ENCODE measurements at regions not wholly inside any gene's neighbourhood (a gene's known extent, or its start where the extent isn't known, plus 50 kb on each side); places are given as distances from the start of the nearest gene placed in this dataset.

DNA sequence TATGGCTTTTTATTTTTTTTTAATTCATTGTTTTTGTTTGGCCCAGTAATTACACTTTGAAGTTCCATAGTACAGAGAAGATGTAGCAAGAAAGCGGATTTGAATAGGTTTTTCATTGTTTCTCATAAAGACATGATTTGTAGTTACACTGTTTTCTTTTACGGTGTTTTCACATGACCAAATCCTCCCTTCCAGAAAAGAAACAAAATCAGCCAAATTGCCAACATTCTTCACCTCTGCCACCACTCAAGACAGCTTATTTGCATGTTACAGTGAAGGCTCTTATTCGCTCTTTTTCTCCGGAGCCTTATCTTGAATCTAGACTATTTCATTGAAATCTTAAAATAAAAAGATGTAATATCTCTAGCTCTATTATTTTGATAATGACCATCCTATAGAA lies 50.9 kb upstream of the KCNH5 start:
- Histone ChIP-seq H3K9me3 (no peaks in the 10 kb centered on the region), H3K4me3 (no peak overlapping the region), H3K4me1 (no peaks in the 10 kb centered on the region), H3K27me3 (no peaks in the 10 kb centered on the region), H3K36me3 (no peaks in the 10 kb centered on the region), H3K27ac (replicated peaks in 1 of 4) (no peak overlapping the region)
- no peak for DNase-seq (ENCODE audit: extremely low spot score)
- TF ChIP-seq, protein P1, sequence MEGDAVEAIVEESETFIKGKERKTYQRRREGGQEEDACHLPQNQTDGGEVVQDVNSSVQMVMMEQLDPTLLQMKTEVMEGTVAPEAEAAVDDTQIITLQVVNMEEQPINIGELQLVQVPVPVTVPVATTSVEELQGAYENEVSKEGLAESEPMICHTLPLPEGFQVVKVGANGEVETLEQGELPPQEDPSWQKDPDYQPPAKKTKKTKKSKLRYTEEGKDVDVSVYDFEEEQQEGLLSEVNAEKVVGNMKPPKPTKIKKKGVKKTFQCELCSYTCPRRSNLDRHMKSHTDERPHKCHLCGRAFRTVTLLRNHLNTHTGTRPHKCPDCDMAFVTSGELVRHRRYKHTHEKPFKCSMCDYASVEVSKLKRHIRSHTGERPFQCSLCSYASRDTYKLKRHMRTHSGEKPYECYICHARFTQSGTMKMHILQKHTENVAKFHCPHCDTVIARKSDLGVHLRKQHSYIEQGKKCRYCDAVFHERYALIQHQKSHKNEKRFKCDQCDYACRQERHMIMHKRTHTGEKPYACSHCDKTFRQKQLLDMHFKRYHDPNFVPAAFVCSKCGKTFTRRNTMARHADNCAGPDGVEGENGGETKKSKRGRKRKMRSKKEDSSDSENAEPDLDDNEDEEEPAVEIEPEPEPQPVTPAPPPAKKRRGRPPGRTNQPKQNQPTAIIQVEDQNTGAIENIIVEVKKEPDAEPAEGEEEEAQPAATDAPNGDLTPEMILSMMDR (IDR thresholded peaks at IDR 0.05): no peak
- TF ChIP-seq POLR2A (IDR thresholded peaks at IDR 0.05; ENCODE audit: low read depth) (no peak), POLR2AphosphoS5 (IDR thresholded peaks at IDR 0.05) (no peak), EP300 (IDR thresholded peaks at IDR 0.05) (no peak)
- WGBS: 94% methylated on average over 4 of the region's 4 CpGs
- intact Hi-C loops (cut with DNase I): no loop called here

Small RNA genes lying in the stretch of these regions (small RNA-seq; reads per million reads assigned to genes)
- gene PARP1P2: 0 reads per million in 3 donors
